HCT116 (cell line): ENCODE measurements at regions not wholly inside any gene's neighbourhood (a gene's known extent, or its start where the extent isn't known, plus 50 kb on each side); places are given as distances from the start of the nearest gene placed in this dataset.

Source experiments
- ATAC-seq: fragments of 200-7000 bp; cut with Tn5 transposase; 2 replicates; pipeline ENCODE4 v1.9.1; 2020; ENCODE audit warnings: mild to moderate bottlenecking, moderate library complexity
- BruUV-seq: library from RNA; stranded (reverse); fragments of 400-500 nt; replicated peaks from 2 replicates; lab custom pipeline; 2021; lab: Mats Ljungman, UMichigan
- CTCF ChIA-PET: fragments of 300-600 bp; sonication (Branson Sonifier 250); formaldehyde crosslinking; loops from one replicate; lab custom pipeline; 2021; ENCODE audit warnings: antibody characterized with exemption; lab: Charles Lee
- POLR2A ChIA-PET: fragments of 300-600, 350-600 bp; sonication (Branson Sonifier 250); formaldehyde crosslinking; loops from one replicate; lab custom pipeline; 2021; ENCODE audit warnings: antibody characterized with exemption; lab: Charles Lee
- RAD21 ChIA-PET, 2 experiments: fragments of 300-600 bp; sonication (Branson Sonifier 250); formaldehyde crosslinking; loops; one replicate each; lab custom pipeline; 2023; ENCODE audit warnings: low total read pairs in 2 of 2; ENCODE audit not compliant: uncharacterized antibody in 2 of 2, unreplicated experiment in 2 of 2, low non-redundant PET in 1 of 2; lab: Charles Lee
- DNase-seq: peaks from one replicate; pipeline ENCODE4 v3.0.0-alpha.2; 2010; ENCODE audit warnings: low read depth, low spot score
- H2AFZ ChIP-seq: fragments of 200-600 bp; shearing (Covaris generic), sonication (generic); 2 replicates; pipeline ENCODE4 v1.6.1; 2017; ENCODE audit warnings: low read depth, mixed run types, mixed read lengths, antibody characterized with exemption, low read length; ENCODE audit not compliant: poor library complexity, severe bottlenecking
- H3K27ac ChIP-seq: 2 replicates; pipeline ENCODE4 v1.5.1; 2012; ENCODE audit warnings: low read depth, low read length
- H3K27me3 ChIP-seq: fragments of 200-600 bp; sonication (generic); 2 replicates; pipeline ENCODE4 v1.6.1; 2016; ENCODE audit warnings: mixed run types, low read length, mixed read lengths; ENCODE audit not compliant: insufficient read depth
- H3K36me3 ChIP-seq, 2 experiments: fragments of 200-500 bp in 1 of 2; fragments of 200-600 bp in 1 of 2; sonication (Bioruptor generic) in 1 of 2; sonication (generic) in 1 of 2; 2 replicates each; pipeline versions ENCODE4 v1.5.1 to v1.6.1; 2014 to 2016; ENCODE audit warnings: low read length in 2 of 2, inconsistent platforms in 1 of 2, mixed read lengths in 1 of 2, mixed run types in 1 of 2; ENCODE audit not compliant: insufficient read depth in 2 of 2, control insufficient read depth in 1 of 2
- H3K4me1 ChIP-seq, 2 experiments: fragments of 200-600 bp in 1 of 2; sonication (generic) in 1 of 2; 2 replicates each; pipeline versions ENCODE4 v1.5.1 to v1.6.1; 2012 to 2017; ENCODE audit warnings: low read length in 2 of 2, inconsistent platforms in 1 of 2, mild to moderate bottlenecking in 1 of 2, mixed read lengths in 1 of 2, mixed run types in 1 of 2, moderate library complexity in 1 of 2; ENCODE audit not compliant: insufficient read depth in 2 of 2, control insufficient read depth in 1 of 2
- H3K4me2 ChIP-seq: fragments of 200-600 bp; sonication (generic); 2 replicates; pipeline ENCODE4 v1.6.1; 2017; ENCODE audit warnings: mixed run types, low read length, mixed read lengths
- H3K4me3 ChIP-seq, 2 experiments: fragments of 200-600 bp in 1 of 2; sonication (generic) in 1 of 2; replicated peaks in 1 of 2; 2 replicates each; pipeline ENCODE4 v1.5.1; 2011 to 2016; ENCODE audit warnings: low read length in 2 of 2, control low read depth in 1 of 2, low read depth in 1 of 2, mild to moderate bottlenecking in 1 of 2, mixed read lengths in 1 of 2, mixed run types in 1 of 2
- H3K79me2 ChIP-seq: fragments of 200-600 bp; sonication (generic); 2 replicates; pipeline ENCODE4 v1.6.1; 2017; ENCODE audit warnings: mild to moderate bottlenecking, mixed run types, low read length, moderate library complexity, mixed read lengths; ENCODE audit not compliant: insufficient read depth
- H3K9ac ChIP-seq: fragments of 200-600 bp; sonication (generic); 2 replicates; pipeline ENCODE4 v1.6.1; 2016; ENCODE audit warnings: low read length, mixed read lengths
- H3K9me2 ChIP-seq: fragments of 200-600 bp; sonication (generic), shearing (Covaris generic); 2 replicates; pipeline ENCODE4 v1.6.1; 2017; ENCODE audit warnings: mixed run types, mild to moderate bottlenecking, moderate library complexity; ENCODE audit not compliant: insufficient read depth
- H3K9me3 ChIP-seq, 2 experiments: fragments of 200-500 bp in 1 of 2; fragments of 200-600 bp in 1 of 2; sonication (Bioruptor generic) in 1 of 2; sonication (generic) in 1 of 2; 2 replicates each; pipeline ENCODE4 v1.6.1; 2014 to 2017; ENCODE audit warnings: low read length in 2 of 2, mixed read lengths in 2 of 2, inconsistent platforms in 1 of 2, low read depth in 1 of 2, mild to moderate bottlenecking in 1 of 2, mixed run types in 1 of 2, moderate library complexity in 1 of 2; ENCODE audit not compliant: control insufficient read depth in 1 of 2, insufficient read depth in 1 of 2
- H4K20me1 ChIP-seq: fragments of 200-600 bp; sonication (generic), shearing (Covaris generic); 2 replicates; pipeline ENCODE4 v1.6.1; 2017; ENCODE audit warnings: mixed run types, mild to moderate bottlenecking, moderate library complexity; ENCODE audit not compliant: insufficient read depth
- CBX3 ChIP-seq: IDR thresholded peaks from 2 replicates; pipeline ENCODE4 v1.6.1; 2012; ENCODE audit warnings: low read depth
- CEBPB ChIP-seq: IDR thresholded peaks from 2 replicates; pipeline ENCODE4 v1.6.1; 2012; ENCODE audit warnings: low read depth
- EZH2 ChIP-seq: fragments of 200-600 bp; sonication (generic); IDR thresholded peaks from 2 replicates; pipeline ENCODE4 v1.6.1; 2017; ENCODE audit warnings: antibody characterized with exemption, mixed run types
- EZH2phosphoT487 ChIP-seq: fragments of 200-600 bp; IDR thresholded peaks from 2 replicates; pipeline ENCODE4 v1.6.1; 2018; ENCODE audit warnings: antibody characterized with exemption, borderline replicate concordance
- JUND ChIP-seq: IDR thresholded peaks from 2 replicates; pipeline ENCODE4 v1.6.1; 2012
- POLR2AphosphoS5 ChIP-seq: IDR thresholded peaks from 2 replicates; pipeline ENCODE4 v1.6.1; 2011; ENCODE audit warnings: mild to moderate bottlenecking, low read depth, low read length, moderate library complexity
- SP1 ChIP-seq: IDR thresholded peaks from 2 replicates; pipeline ENCODE4 v1.6.1; 2012; ENCODE audit warnings: low read depth
- SRF ChIP-seq: IDR thresholded peaks from 2 replicates; pipeline ENCODE4 v1.6.1; 2012; ENCODE audit warnings: low read depth
- YY1 ChIP-seq: IDR thresholded peaks from 2 replicates; pipeline ENCODE4 v1.6.1; 2011; ENCODE audit warnings: low read length, low read depth, moderate library complexity, mild to moderate bottlenecking; ENCODE audit not compliant: insufficient replicate concordance; ENCODE audit errors: extremely low read depth
- ZFX ChIP-seq: fragments of 450-650 bp; IDR thresholded peaks from 2 replicates; pipeline ENCODE4 v1.6.1; 2017
- ZNF274 ChIP-seq: fragments of 200-500 bp; sonication (Bioruptor generic); IDR thresholded peaks from 2 replicates; pipeline ENCODE4 v1.6.1; 2014; ENCODE audit warnings: mild to moderate bottlenecking, low read depth, low read length, inconsistent platforms
- intact Hi-C: fragments of 100-400 bp; cut with micrococcal nuclease; formaldehyde crosslinking; loops from 2 replicates; pipeline ENCODE4 v1.10.0; 2022
- TF ChIP-seq, protein P1 (sequence below): IDR thresholded peaks from 2 replicates; pipeline ENCODE4 v1.6.1; 2012

GRCh38 chr1:59072583-59072947 is 224.3 kb upstream of the FGGY start:
- H3K79me2 ChIP-seq, result no peaks in the 10 kb centered on the region
- intact Hi-C loops, result loop anchor here (5.0 kb wide), 1 partner anchor 625 kb away; no protein-coding TSS in a partner anchor
- H3K4me2 ChIP-seq, result no peak overlapping the region
- no peak overlapping the region for H3K27ac ChIP-seq
- no peak for ATAC-seq
- DNase-seq, result no peak
- CTCF ChIA-PET, result no interaction called here
- H4K20me1 ChIP-seq, result no peaks in the 10 kb centered on the region
- H3K4me3 ChIP-seq, result no peak overlapping the region
- no peak overlapping the region for H2AFZ ChIP-seq
- no peaks in the 10 kb centered on the region for H3K4me1 ChIP-seq
- TF ChIP-seq EZH2 (no peak), POLR2AphosphoS5 (no peak), ZFX (no peak), YY1 (no peak), ZNF274 (no peak)
- no peaks in the 10 kb centered on the region for H3K36me3 ChIP-seq
- no peak overlapping the region for H3K9ac ChIP-seq
- no TSS peak for BruUV-seq
- RAD21 ChIA-PET, result interaction anchor here in 1 of 2 experiments (0.7 kb wide), 1 partner anchor 289 kb away, joined by 3 read pairs; the partner anchor contains the start of gene JUN
- POLR2A ChIA-PET, result no interaction called here
- no peaks in the 10 kb centered on the region for H3K9me3 ChIP-seq
- H3K9me2 ChIP-seq, result no peaks in the 10 kb centered on the region
- H3K27me3 ChIP-seq, result no peaks in the 10 kb centered on the region

DNA sequence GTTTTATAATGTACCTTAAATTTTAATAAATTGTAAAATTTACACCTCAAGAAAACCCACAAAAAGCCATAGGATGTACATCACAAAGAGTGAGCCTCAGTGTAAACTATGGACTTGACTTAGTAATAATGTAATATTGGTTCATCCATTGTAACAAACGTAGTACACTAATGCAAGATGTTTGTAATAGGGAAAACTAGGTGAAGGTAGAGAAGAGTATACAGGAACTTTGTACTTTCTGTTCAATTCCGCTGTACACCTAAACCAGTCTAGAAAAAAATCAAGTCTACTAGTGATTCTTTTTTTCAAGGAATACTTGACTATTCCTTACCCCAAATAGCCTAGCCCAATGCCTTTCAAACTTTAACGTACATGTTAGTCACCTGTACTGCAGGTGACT is 222.3 kb upstream of the FGGY start:
- DNase-seq, result no peak
- Histone ChIP-seq H3K79me2 (no peaks in the 10 kb centered on the region), H3K36me3 (no peaks in the 10 kb centered on the region), H3K9me3 (no peaks in the 10 kb centered on the region), H3K27ac (no peak overlapping the region), H3K4me3 (no peak overlapping the region), H3K27me3 (no peaks in the 10 kb centered on the region), H3K4me2 (no peak overlapping the region), H2AFZ (no peak overlapping the region), H3K9ac (no peak overlapping the region), H3K9me2 (no peaks in the 10 kb centered on the region), H4K20me1 (no peaks in the 10 kb centered on the region), H3K4me1 (no peaks in the 10 kb centered on the region)
- intact Hi-C loops, result loop anchor here (5.0 kb wide), 1 partner anchor 623 kb away; no protein-coding TSS in a partner anchor
- CTCF ChIA-PET, result no interaction called here
- no peak for TF ChIP-seq JUND
- TF ChIP-seq CEBPB, result no peak
- TF ChIP-seq CBX3, result no peak
- no peak for TF ChIP-seq SRF
- TF ChIP-seq EZH2phosphoT487, result no peak
- TF ChIP-seq SP1, result no peak
- TF ChIP-seq, protein P1, sequence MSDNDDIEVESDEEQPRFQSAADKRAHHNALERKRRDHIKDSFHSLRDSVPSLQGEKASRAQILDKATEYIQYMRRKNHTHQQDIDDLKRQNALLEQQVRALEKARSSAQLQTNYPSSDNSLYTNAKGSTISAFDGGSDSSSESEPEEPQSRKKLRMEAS, result no peak
- no peak for TF ChIP-seq POLR2AphosphoS5
- POLR2A ChIA-PET, result no interaction called here
- no TSS peak for BruUV-seq
- ATAC-seq, result no peak
- RAD21 ChIA-PET, result no interaction called here
